OCI-LY1 (cell line): ENCODE measurements at regions not wholly inside any gene's neighbourhood (a gene's known extent, or its start where the extent isn't known, plus 50 kb on each side); places are given as distances from the start of the nearest gene placed in this dataset.

Source experiments
- H2AFZ ChIP-seq: fragments of 200-600 bp; sonication (generic), shearing (Covaris generic); 2 replicates; pipeline ENCODE4 v1.6.0; 2014; ENCODE audit warnings: antibody characterized with exemption, mild to moderate bottlenecking, low read length
- H3F3A ChIP-seq: fragments of 200-600 bp; sonication (generic), shearing (Covaris generic); 2 replicates; pipeline ENCODE4 v1.6.0; 2014; ENCODE audit warnings: mild to moderate bottlenecking, antibody characterized with exemption, low read length, moderate library complexity; ENCODE audit not compliant: insufficient read depth
- H3K27ac ChIP-seq: fragments of 200-600 bp; sonication (generic); 2 replicates; pipeline ENCODE4 v1.5.1; 2014; ENCODE audit warnings: low read length, mixed run types, mild to moderate bottlenecking, low read depth; ENCODE audit not compliant: poor library complexity, severe bottlenecking
- H3K27me3 ChIP-seq: fragments of 200-600 bp; sonication (generic); 2 replicates; pipeline ENCODE4 v1.6.0; 2014; ENCODE audit warnings: antibody characterized with exemption, mild to moderate bottlenecking, low read length, moderate library complexity; ENCODE audit not compliant: insufficient read depth
- H3K36me3 ChIP-seq: fragments of 200-600 bp; sonication (generic); 2 replicates; pipeline ENCODE4 v1.6.1; 2014; ENCODE audit warnings: mild to moderate bottlenecking, antibody characterized with exemption, low read length, moderate library complexity, mixed read lengths; ENCODE audit not compliant: insufficient read depth
- H3K4me1 ChIP-seq: fragments of 200-600 bp; sonication (generic); 2 replicates; pipeline ENCODE4 v1.5.1; 2014; ENCODE audit warnings: mild to moderate bottlenecking, low read length, moderate library complexity; ENCODE audit not compliant: insufficient read depth, severe bottlenecking
- H3K4me2 ChIP-seq: fragments of 200-600 bp; sonication (generic), shearing (Covaris generic); 2 replicates; pipeline ENCODE4 v1.6.1; 2014; ENCODE audit warnings: low read length
- H3K4me3 ChIP-seq: fragments of 200-600 bp; sonication (generic); 2 replicates; pipeline ENCODE4 v1.5.1; 2014; ENCODE audit warnings: low read length, low read depth, mild to moderate bottlenecking, mixed read lengths; ENCODE audit not compliant: poor library complexity, severe bottlenecking
- H3K79me2 ChIP-seq: fragments of 200-600 bp; shearing (Covaris generic); 2 replicates; pipeline ENCODE4 v1.6.1; 2016; ENCODE audit warnings: mixed run types, low read length, mixed read lengths; ENCODE audit not compliant: insufficient read depth
- H3K9ac ChIP-seq: fragments of 200-600 bp; sonication (generic), shearing (Covaris generic); 2 replicates; pipeline ENCODE4 v1.6.1; 2014; ENCODE audit warnings: mild to moderate bottlenecking, low read length, mixed read lengths
- H3K9me2 ChIP-seq: fragments of 200-600 bp; sonication (generic), shearing (Covaris generic); 2 replicates; pipeline ENCODE4 v1.6.1; 2014; ENCODE audit warnings: low read depth, mild to moderate bottlenecking, low read length, mixed read lengths
- H3K9me3 ChIP-seq: fragments of 200-600 bp; shearing (Covaris generic); 2 replicates; pipeline ENCODE4 v1.6.1; 2014; ENCODE audit warnings: low read length, mixed read lengths
- H4K20me1 ChIP-seq: fragments of 200-600 bp; sonication (generic), shearing (Covaris generic); 2 replicates; pipeline ENCODE4 v1.6.0; 2016; ENCODE audit warnings: mild to moderate bottlenecking, low read length; ENCODE audit not compliant: insufficient read depth
- CTCF ChIP-seq: fragments of 200-600 bp; sonication (generic), shearing (Covaris generic); IDR thresholded peaks from 2 replicates; pipeline ENCODE4 v1.5.1; 2017; ENCODE audit warnings: mild to moderate bottlenecking, antibody characterized with exemption, low read length, moderate library complexity, mixed read lengths
- EZH2 ChIP-seq: fragments of 200-600 bp; sonication (generic), shearing (Covaris generic); IDR thresholded peaks from 2 replicates; pipeline ENCODE4 v1.8.0; 2017; ENCODE audit warnings: borderline replicate concordance, mixed run types, mild to moderate bottlenecking, antibody characterized with exemption, low read length, moderate library complexity, mixed read lengths

- H2AFZ ChIP-seq: no peak overlapping the region
- H3F3A ChIP-seq: no peaks in the 10 kb centered on the region
- no peaks in the 10 kb centered on the region for H3K79me2 ChIP-seq
- TF ChIP-seq CTCF: no peak
- TF ChIP-seq EZH2: no peak
- H3K4me2 ChIP-seq: no peak overlapping the region
- no peaks in the 10 kb centered on the region for H4K20me1 ChIP-seq
- no peaks in the 10 kb centered on the region for H3K9me2 ChIP-seq
- no peak overlapping the region for H3K27ac ChIP-seq
- no peaks in the 10 kb centered on the region for H3K4me1 ChIP-seq
- H3K9ac ChIP-seq: no peak overlapping the region
- no peaks in the 10 kb centered on the region for H3K9me3 ChIP-seq
- no peaks in the 10 kb centered on the region for H3K36me3 ChIP-seq
- H3K27me3 ChIP-seq: no peaks in the 10 kb centered on the region
- no peak overlapping the region for H3K4me3 ChIP-seq
Measured at GRCh38 chr1:218886101-218886871, 287.4 kb upstream of the LYPLAL1 start.

GRCh38 chr1:218887141-218887925 lies 286.3 kb upstream of the LYPLAL1 start:
- no peak overlapping the region for H2AFZ ChIP-seq
- H3K4me1 ChIP-seq: no peaks in the 10 kb centered on the region
- H3K36me3 ChIP-seq: no peaks in the 10 kb centered on the region
- no peaks in the 10 kb centered on the region for H3F3A ChIP-seq
- no peak for TF ChIP-seq EZH2
- TF ChIP-seq CTCF: no peak
- H4K20me1 ChIP-seq: no peaks in the 10 kb centered on the region
- no peaks in the 10 kb centered on the region for H3K79me2 ChIP-seq
- H3K9ac ChIP-seq: no peak overlapping the region
- H3K9me2 ChIP-seq: no peaks in the 10 kb centered on the region
- no peak overlapping the region for H3K27ac ChIP-seq
- H3K27me3 ChIP-seq: no peaks in the 10 kb centered on the region
- H3K4me3 ChIP-seq: no peak overlapping the region
- no peaks in the 10 kb centered on the region for H3K9me3 ChIP-seq
- H3K4me2 ChIP-seq: no peak overlapping the region

GRCh38 chr1:218890451-218890850 lies 283.2 kb upstream of the LYPLAL1 start:
- no peak overlapping the region for H3K27ac ChIP-seq
- H3K9ac ChIP-seq: no peak overlapping the region
- no peaks in the 10 kb centered on the region for H4K20me1 ChIP-seq
- H3F3A ChIP-seq: no peaks in the 10 kb centered on the region
- TF ChIP-seq CTCF (no peak), EZH2 (no peak)
- H3K36me3 ChIP-seq: no peaks in the 10 kb centered on the region
- no peak overlapping the region for H3K4me2 ChIP-seq
- no peaks in the 10 kb centered on the region for H3K79me2 ChIP-seq
- no peaks in the 10 kb centered on the region for H3K9me2 ChIP-seq
- H2AFZ ChIP-seq: no peak overlapping the region
- no peaks in the 10 kb centered on the region for H3K4me1 ChIP-seq
- H3K9me3 ChIP-seq: no peaks in the 10 kb centered on the region
- no peaks in the 10 kb centered on the region for H3K27me3 ChIP-seq
- no peak overlapping the region for H3K4me3 ChIP-seq
